ENCODE measurements at regions not wholly inside any gene's neighbourhood (a gene's known extent, or its start where the extent isn't known, plus 50 kb on each side); places are given as distances from the start of the nearest gene placed in this dataset.
A peak's percentile ranks its signal among the peaks of the same experiment; 100 is the strongest.

DNA sequence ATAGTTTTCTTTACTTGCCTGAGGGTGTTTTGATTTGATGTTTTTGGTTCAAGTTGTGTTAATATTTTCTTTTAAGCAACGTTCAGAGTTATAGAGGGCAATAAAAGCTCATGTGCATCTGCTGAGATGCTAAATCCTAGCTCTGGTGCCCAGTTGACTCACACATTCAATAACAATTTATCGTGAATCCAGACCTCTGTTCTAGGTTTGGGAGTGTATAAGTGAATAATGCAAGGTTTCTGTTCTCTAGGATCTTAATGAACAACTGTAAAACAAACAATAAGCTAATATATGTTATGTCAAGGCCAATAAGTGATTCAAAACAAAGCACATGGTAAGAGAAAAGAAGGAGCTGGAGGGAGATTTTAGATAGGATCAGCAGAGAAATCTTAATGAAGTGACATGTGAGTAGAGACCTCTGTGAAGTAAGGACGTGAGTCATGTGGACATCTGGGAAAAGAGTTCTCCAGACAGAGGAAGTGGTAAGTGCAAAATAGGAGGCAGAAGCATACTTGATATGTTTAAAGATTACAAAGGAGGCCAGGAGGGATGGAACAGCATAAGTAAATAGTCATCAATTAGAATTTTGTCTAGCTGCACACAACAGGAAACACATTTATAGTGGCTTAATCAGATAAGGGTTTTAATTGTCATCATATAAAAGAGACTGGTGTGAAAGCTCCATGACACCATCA is 278.5 kb upstream of the HTR2A start:
- no peak for DNase-seq

DNA sequence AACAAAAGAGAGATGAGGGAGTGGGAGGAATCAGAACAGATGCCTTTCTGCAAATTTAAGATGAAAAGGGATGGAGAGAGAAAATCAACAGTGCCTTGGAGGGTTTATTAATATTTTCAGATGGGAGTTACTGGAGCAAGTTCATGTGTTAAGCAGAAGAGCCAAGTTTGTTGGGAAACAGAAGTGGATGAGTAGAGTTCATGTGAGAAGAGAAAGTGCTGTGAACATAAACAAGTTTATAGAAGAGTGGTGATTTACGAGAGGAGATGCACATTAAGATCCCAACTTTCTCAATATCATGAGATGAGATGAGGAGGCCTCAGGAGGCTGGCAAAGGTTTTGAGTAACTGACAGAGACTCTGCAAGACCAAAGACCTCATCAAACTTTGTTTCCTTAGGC is 274.1 kb upstream of the HTR2A start:
- DNase-seq: no peak

- no peak for DNase-seq
Observed at GRCh38 chr13:47168618-47169017, 271.8 kb upstream of the HTR2A start.

DNA sequence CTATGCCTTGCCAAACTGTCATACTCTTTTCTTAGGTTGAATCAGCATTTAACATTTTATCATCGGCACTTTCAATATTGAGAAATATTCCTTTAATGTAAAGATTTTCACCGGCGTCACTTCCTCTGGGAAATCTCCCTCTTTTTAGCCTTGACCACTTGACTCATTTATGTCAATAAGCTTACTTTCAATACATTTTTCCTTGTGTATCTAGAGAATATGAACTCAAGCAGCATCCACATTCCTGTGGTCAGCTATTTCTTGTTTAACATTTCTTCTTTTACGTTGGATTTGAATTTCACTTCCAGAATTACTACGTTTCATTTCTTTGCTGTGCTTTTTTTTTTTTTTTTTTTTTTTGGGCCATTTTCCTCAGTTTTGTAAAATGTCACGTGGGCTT is 271.2 kb upstream of the HTR2A start:
- DNase-seq: no peak

DNA sequence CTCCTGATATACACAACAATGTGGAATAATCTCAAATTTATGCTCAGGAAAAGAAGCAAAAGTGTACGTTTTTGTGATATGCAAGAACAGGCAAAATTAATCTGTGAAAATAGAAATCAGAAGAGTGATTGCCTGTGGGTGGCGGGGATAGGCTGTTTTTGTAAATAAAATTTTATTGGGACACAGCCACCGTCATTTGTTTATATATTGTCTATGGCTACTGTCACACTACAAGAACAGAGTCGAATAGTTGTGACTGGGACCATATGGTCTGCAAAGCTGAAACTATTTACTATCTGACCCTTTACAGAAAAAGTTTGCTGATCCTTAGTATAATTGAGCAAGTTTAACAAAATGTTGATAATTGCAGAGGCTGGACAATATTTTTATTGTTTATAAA is 269.5 kb upstream of the HTR2A start:
- peak; percentile 38 for DNase-seq

GRCh38 chr13:47159853-47160550 is 263.1 kb upstream of the HTR2A start:
- DNase-seq: no peak

- DNase-seq: no peak
Observed at GRCh38 chr13:47158593-47158992, 261.7 kb upstream of the HTR2A start.

- no peak for DNase-seq
Observed at GRCh38 chr13:47148543-47148942, 251.7 kb upstream of the HTR2A start.

- no peak for DNase-seq
Observed at GRCh38 chr13:47147812-47148119, 250.9 kb upstream of the HTR2A start.

DNA sequence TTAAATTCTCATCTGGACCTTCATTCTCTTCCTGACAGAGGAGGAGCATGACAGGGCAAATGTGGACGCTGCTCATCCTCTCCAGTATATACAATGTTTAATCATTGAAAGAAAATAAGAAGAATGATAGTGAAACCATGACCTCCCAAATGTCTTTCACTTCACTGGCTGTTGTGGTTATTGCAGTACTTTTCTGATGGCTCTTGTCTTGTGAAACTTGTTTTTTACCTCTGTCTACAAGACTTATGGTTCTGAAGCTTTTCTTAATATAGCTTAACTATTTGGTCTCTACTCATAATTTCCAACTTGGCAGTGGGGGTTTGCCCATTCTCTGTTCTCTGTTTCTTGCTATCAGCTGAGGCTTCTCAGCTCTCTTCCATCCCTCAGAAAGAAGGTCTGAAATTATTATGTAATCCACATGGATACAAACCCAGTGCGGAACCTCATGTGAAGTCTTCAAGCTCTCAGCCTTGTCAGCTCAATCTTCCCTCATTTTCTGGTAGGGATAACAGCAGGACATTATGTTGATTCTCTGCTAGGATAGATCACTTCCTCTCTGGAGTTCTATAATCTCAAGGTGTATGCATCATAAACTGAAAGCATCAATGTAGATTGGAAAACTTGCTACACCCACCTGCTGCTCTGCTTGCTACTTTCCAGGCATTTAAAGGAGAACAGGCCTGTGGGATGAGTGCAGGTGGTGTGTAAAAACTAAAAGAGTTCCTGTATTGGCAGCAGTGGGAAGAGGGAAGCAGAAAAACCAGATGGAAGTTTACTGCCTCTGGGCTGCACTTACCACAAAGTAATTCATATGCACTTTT is 250.3 kb upstream of the HTR2A start:
- DNase-seq: no peak

- DNase-seq: no peak
Observed at GRCh38 chr13:47146136-47146535, 249.3 kb upstream of the HTR2A start.

DNA sequence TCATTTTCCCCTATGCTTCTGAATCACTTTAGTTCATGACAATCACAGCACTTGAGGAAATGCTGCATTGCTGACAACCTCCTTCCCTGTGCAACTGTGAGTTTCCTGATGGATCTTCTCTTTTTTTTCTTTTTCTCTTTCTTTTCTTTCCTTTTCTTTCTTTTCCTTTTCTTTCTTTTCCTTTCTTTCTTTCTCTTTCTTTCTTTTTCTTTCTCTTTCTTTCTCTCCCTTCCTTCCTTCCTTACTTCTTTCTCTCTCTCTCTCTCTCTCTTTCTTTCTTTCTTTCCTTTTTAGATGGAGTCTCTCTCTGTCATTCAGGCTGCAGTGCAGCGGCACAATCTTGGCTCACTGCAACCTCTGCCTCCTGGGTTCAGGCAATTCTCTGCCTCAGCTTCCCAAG is 247.9 kb upstream of the HTR2A start:
- no peak for DNase-seq

DNA sequence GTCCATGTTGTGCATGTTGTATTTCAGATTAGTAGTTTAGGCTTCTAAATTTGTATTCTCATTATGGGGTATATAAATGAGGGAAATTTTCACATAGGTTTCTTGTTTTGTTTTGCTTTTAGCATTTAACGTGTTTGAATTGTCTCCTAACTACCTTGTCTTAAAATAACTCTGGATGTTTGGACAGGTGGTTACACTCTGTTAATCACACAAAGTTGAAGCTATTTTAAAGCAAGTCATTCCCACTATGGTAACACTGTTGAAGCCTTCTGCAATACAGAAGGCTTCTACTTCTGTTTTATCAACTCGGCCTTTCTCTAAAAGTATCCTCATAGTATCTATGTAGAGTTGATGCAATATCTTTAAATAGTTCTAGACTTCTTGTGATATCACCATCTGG is 245.3 kb upstream of the HTR2A start:
- DNase-seq: no peak

GRCh38 chr13:47139519-47139918 is 242.7 kb upstream of the HTR2A start:
- DNase-seq: no peak

DNA sequence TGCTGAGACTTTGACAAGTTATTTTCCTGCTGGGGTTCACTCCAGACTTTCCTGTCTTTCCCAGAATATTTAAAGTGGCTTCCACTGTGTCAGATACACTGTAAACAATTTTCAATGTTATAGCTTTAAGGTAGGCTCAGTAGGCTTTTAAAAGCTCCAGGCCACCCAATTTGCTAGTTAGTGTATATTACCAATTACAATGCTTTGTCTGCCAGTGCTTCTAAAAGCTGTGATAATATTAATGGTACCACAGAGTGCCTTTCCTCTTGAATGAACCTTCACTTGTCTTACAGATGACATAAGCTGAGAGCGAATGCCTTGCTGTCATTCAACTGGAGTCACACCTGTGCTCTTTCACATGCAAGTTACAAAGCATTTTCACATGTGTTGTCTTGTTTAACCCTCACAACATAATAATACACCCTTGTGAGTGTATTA is 239.7 kb upstream of the HTR2A start:
- DNase-seq: no peak

GRCh38 chr13:47135800-47136503 is 239.1 kb upstream of the HTR2A start:
- no peak for DNase-seq

- no peak for DNase-seq
Observed at GRCh38 chr13:47134939-47135489, 238.2 kb upstream of the HTR2A start.

DNA sequence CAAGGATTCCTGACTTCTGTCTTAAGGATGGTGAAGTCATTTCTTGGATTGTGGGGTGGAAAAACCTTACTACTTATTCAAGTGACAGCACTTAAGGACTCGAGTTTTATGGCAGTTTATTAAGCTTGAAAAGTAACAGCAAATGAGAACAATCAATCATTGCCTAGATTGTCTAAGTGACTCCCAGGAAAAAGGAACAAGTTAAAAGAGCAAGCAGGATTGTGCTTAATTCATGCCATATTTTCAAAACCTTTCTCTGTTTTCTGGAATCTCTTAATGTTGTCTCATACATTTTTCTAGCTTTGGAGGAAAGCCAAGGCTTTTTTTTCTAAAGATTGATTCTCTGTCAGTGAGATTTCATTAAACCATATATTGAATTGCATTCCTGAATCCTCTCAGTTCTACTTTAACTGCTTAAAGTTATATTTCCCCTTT is 236.2 kb upstream of the HTR2A start:
- no peak for DNase-seq

GRCh38 chr13:47129461-47129860 is 232.6 kb upstream of the HTR2A start:
- DNase-seq: no peak

- DNase-seq: no peak
Observed at GRCh38 chr13:47126432-47126831, 229.6 kb upstream of the HTR2A start.

- DNase-seq: no peak
Observed at GRCh38 chr13:47121092-47121763, 224.4 kb upstream of the HTR2A start.

DNA sequence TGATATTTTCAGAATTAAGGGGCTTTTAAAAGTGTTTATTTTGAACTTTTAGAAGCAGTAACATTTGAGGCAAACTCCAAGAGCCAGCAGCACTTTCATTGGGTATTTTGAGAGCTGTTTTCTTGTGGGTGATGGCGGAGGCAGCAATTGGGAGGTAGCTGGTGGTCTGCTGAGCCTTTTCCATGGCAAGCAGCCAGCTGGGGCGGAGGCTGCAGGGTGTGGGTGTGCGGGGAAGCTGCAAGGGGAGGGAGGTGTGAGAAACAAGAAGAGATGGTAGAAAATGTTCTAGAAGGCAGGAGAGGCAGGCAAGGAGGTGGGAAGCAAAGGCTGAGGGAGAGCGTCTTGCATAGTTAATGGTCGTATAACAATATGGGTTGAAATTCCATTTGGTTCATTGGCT is 223.4 kb upstream of the HTR2A start:
- DNase-seq: no peak

Measured in renal pelvis (tissue), 1 donor.